A549 (cell line): ENCODE measurements at regions not wholly inside any gene's neighbourhood (a gene's known extent, or its start where the extent isn't known, plus 50 kb on each side); places are given as distances from the start of the nearest gene placed in this dataset.
"Not testable (repeated sequence)": the region's sequence is repeated elsewhere in the genome, so short reads cannot be mapped to it uniquely, and the experiment has no call there.

ENCODE experiments used
- ATAC-seq, 2 experiments: fragments of 200-7000 bp in 1 of 2; fragments of >200 bp in 1 of 2; cut with Nextera tagmentation in 1 of 2; cut with Tn5 transposase in 1 of 2; 3 replicates each; pipeline versions ENCODE4 v1.8.0 to v1.9.1; 2018 to 2020; ENCODE audit warnings: mild to moderate bottlenecking in 1 of 2, moderate library complexity in 1 of 2
- CTCF ChIA-PET: fragments of 300-600 bp; sonication (Branson Sonifier 250); formaldehyde crosslinking; extraction: SDS; loops from one replicate; lab custom pipeline; 2021; ENCODE audit warnings: antibody characterized with exemption, inconsistent platforms; lab: Yijun Ruan, JAX
- POLR2A ChIA-PET: fragments of 350-600 bp; formaldehyde crosslinking; extraction: SDS; loops from one replicate; lab custom pipeline; 2021; ENCODE audit warnings: antibody characterized with exemption, inconsistent platforms; lab: Yijun Ruan, JAX
- DNase-seq, 2 experiments: peaks; one replicate each; pipeline versions ENCODE4 v3.0.0 to v3.0.0-alpha.2; 2011 to 2016; ENCODE audit warnings: low read depth in 1 of 2, low spot score in 1 of 2
- FAIRE-seq: peaks from 2 replicates; lab custom pipeline; 2011; peaks lifted over from hg19 to GRCh38; lab: Jason Lieb, UNC
- H3K27ac ChIP-seq, 2 experiments: fragments of >200 bp; sonication (Bioruptor Twin); formaldehyde crosslinking; 3 replicates each; pipeline ENCODE4 v1.5.1; 2016 to 2017
- H3K4me1 ChIP-seq: fragments of >200 bp; sonication (Bioruptor Twin); formaldehyde crosslinking; 3 replicates; pipeline ENCODE4 v1.6.1; 2016
- H3K4me2 ChIP-seq: fragments of >200 bp; sonication (Bioruptor Twin); formaldehyde crosslinking; 3 replicates; pipeline ENCODE4 v1.6.1; 2016
- H3K4me3 ChIP-seq: fragments of >200 bp; sonication (Bioruptor Twin); formaldehyde crosslinking; 3 replicates; pipeline ENCODE4 v1.5.1; 2016
- H3K9me3 ChIP-seq: fragments of >200 bp; sonication (Bioruptor Twin); formaldehyde crosslinking; 3 replicates; pipeline ENCODE4 v1.6.1; 2016
- CBX2 ChIP-seq: fragments of 200-600 bp; sonication (generic); IDR thresholded peaks from 2 replicates; pipeline ENCODE4 v1.6.1; 2016; ENCODE audit warnings: low read depth, mild to moderate bottlenecking, borderline replicate concordance
- CBX8 ChIP-seq: fragments of 200-600 bp; sonication (generic); IDR thresholded peaks from 2 replicates; pipeline ENCODE4 v1.6.1; 2016
- CHD2 ChIP-seq: fragments of 150-350 bp; IDR thresholded peaks from 2 replicates; pipeline ENCODE4 v1.6.1; 2014; ENCODE audit warnings: low read length; ENCODE audit not compliant: partially characterized antibody
- EHMT2 ChIP-seq: fragments of 200-600 bp; sonication (generic); IDR thresholded peaks from 2 replicates; pipeline ENCODE4 v1.6.1; 2016; ENCODE audit warnings: antibody characterized with exemption, low read depth, mild to moderate bottlenecking, moderate library complexity
- FOSB ChIP-seq: fragments of 250-450 bp; sonication (Bioruptor Pico); IDR thresholded peaks from 2 replicates; pipeline ENCODE4 v1.5.0; 2020; ENCODE audit warnings: mild to moderate bottlenecking, moderate library complexity
- FOSL2 ChIP-seq, 2 experiments: fragments of 450-650 bp in 1 of 2; fragments of >200 bp in 1 of 2; sonication (Bioruptor Twin) in 1 of 2; formaldehyde crosslinking; IDR thresholded peaks; 2 replicates each; pipeline versions ENCODE4 v1.5.0 to v1.6.1; 2016 to 2020; ENCODE audit warnings: mild to moderate bottlenecking in 1 of 2, moderate library complexity in 1 of 2
- FOXS1 ChIP-seq: fragments of 250-450 bp; sonication (Bioruptor Pico); IDR thresholded peaks from 2 replicates; pipeline ENCODE4 v1.5.0; 2020; ENCODE audit warnings: mild to moderate bottlenecking, moderate library complexity
- HEYL ChIP-seq: fragments of 250-450 bp; sonication (Bioruptor Pico); IDR thresholded peaks from 2 replicates; pipeline ENCODE4 v1.8.0; 2021; ENCODE audit warnings: mild to moderate bottlenecking, moderate library complexity
- HOXB13 ChIP-seq: fragments of 250-450 bp; sonication (Bioruptor Pico); IDR thresholded peaks from 2 replicates; pipeline ENCODE4 v1.5.0; 2020; ENCODE audit warnings: low read depth, mild to moderate bottlenecking, moderate library complexity
- HOXB5 ChIP-seq: fragments of 250-450 bp; sonication (Bioruptor Pico); IDR thresholded peaks from 2 replicates; pipeline ENCODE4 v1.5.0; 2020; ENCODE audit warnings: mild to moderate bottlenecking, moderate library complexity
- JUN ChIP-seq, 2 experiments: fragments of >200 bp; sonication (Bioruptor Twin); formaldehyde crosslinking; IDR thresholded peaks; 2 replicates in 1 of 2; 3 replicates in 1 of 2; pipeline ENCODE4 v1.6.1; 2016 to 2017
- KDM1A ChIP-seq: fragments of 200-600 bp; sonication (generic); IDR thresholded peaks from 2 replicates; pipeline ENCODE4 v1.6.1; 2016; ENCODE audit warnings: low read depth, mild to moderate bottlenecking
- RCOR1 ChIP-seq: fragments of 150-350 bp; IDR thresholded peaks from 2 replicates; pipeline ENCODE4 v1.6.1; 2014; ENCODE audit warnings: antibody characterized with exemption, low read length, low read depth
- SMC3 ChIP-seq: fragments of >200 bp; sonication (Bioruptor Twin); formaldehyde crosslinking; IDR thresholded peaks from 3 replicates; pipeline ENCODE4 v1.6.1; 2018; ENCODE audit warnings: inconsistent platforms
- SREBF2 ChIP-seq: fragments of 450-650 bp; IDR thresholded peaks from 2 replicates; pipeline ENCODE4 v1.6.1; 2014; ENCODE audit warnings: mild to moderate bottlenecking, moderate library complexity
- TP53 ChIP-seq: fragments of 250-450 bp; sonication (Bioruptor Pico); IDR thresholded peaks from 2 replicates; pipeline ENCODE4 v1.5.0; 2021; ENCODE audit warnings: mild to moderate bottlenecking, moderate library complexity
- ZNF302 ChIP-seq: fragments of 250-450 bp; sonication (Bioruptor Pico); IDR thresholded peaks from 2 replicates; pipeline ENCODE4 v1.9.0; 2021; ENCODE audit warnings: inconsistent platforms, mild to moderate bottlenecking, moderate library complexity
- WGBS: methylation state at CpG from one replicate; pipeline ENCODE4 v1.1.6; 2017; ENCODE audit errors: missing lambda C conversion rate; 5-methylcytosine and 5-hydroxymethylcytosine counted together
- TF ChIP-seq, protein P1 (sequence below): fragments of >200 bp; sonication (Bioruptor Twin); formaldehyde crosslinking; IDR thresholded peaks from 3 replicates; pipeline ENCODE4 v1.5.1; 2016
- TF ChIP-seq, protein P2 (sequence below): fragments of 250-450 bp; sonication (Bioruptor Pico); IDR thresholded peaks from 2 replicates; pipeline ENCODE4 v1.5.0; 2020; ENCODE audit warnings: low read depth, mild to moderate bottlenecking, moderate library complexity

DNA sequence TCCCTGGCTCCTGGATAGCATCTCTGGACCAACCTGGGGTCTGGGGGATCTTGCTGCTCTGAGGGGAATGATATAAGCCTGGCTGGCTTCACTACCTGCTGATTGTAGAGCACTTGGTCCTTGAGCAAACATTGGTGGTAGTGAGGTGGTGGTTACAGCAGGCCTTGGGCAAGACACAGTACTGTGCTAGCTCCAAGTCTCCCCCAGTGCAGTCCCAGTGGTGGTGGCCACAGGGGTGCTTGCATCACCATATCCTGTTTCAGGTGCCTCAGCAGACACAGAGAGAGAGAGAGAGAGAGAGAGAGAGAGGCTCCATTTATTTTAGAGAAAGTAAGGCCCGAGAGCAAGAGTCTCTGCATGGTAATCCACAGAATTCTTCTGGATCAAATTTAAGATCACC is 186.3 kb downstream of the MYRFL start (continued):
- TF ChIP-seq, protein P1, sequence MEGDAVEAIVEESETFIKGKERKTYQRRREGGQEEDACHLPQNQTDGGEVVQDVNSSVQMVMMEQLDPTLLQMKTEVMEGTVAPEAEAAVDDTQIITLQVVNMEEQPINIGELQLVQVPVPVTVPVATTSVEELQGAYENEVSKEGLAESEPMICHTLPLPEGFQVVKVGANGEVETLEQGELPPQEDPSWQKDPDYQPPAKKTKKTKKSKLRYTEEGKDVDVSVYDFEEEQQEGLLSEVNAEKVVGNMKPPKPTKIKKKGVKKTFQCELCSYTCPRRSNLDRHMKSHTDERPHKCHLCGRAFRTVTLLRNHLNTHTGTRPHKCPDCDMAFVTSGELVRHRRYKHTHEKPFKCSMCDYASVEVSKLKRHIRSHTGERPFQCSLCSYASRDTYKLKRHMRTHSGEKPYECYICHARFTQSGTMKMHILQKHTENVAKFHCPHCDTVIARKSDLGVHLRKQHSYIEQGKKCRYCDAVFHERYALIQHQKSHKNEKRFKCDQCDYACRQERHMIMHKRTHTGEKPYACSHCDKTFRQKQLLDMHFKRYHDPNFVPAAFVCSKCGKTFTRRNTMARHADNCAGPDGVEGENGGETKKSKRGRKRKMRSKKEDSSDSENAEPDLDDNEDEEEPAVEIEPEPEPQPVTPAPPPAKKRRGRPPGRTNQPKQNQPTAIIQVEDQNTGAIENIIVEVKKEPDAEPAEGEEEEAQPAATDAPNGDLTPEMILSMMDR, result no peak
- TF ChIP-seq HOXB5 (CRISPR knock-in tag) (no peak), CHD2 (no peak), SREBF2 (no peak), CBX8 (no peak)
- TF ChIP-seq, all 56 proteins: peak for 0

DNA sequence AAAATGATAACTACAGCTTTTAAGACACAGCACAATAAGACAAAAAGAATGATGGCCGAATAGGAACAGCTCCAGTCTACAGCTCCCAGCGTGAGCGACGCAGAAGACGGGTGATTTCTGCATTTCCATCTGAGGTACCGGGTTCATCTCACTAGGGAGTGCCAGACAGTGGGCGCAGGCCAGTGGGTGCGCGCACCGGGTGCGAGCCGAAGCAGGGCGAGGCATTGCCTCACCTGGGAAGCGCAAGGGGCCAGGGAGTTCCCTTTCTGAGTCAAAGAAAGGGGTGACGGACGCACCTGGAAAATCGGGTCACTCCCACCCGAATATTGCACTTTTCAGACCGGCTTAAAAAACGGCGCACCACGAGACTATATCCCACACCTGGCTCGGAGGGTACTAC is 188.0 kb downstream of the MYRFL start:
- 9% methylated on average over 13 of the region's 23 CpGs for WGBS
- H3K4me3 ChIP-seq, result peak overlapping the region; percentile 49
- not testable (repeated sequence) for FAIRE-seq, H3K4me1 ChIP-seq, H3K9me3 ChIP-seq, DNase-seq
- ATAC-seq, result peak in 1 of 2 experiments; percentile 40; a peak in 1 of 6 replicates
- POLR2A ChIA-PET, result interaction anchor here (1.1 kb wide), 1 partner anchor 10 kb away, joined by 3 read pairs; no protein-coding TSS in a partner anchor
- peak overlapping the region; percentile 65 for H3K4me2 ChIP-seq
- peak overlapping the region in 1 of 2 experiments; percentile 38; a peak in 1 of 6 replicates for H3K27ac ChIP-seq
- CTCF ChIA-PET, result interaction anchor here (1.7 kb wide), 1 partner anchor 12 kb away, joined by 4 read pairs; no protein-coding TSS in a partner anchor

DNA sequence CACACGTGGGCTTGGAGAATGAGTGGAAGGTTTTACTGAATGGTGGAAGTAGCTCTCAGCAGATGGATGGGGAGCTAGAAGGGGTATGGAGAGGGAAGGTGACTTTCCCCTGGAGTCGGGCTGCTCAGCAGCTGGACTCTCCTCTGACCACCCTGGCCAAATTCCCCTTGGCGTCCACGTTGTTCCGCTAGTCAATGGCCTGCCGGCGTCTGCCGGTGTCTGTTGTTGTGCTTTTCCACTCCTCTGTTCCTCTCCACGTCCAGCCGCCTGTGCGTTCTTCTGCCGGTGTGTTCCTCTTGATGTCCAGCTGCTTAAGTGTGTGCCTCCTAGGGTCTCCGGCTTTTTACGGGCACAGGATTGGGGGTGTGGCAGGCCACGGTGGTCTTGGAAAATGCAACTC is 203.5 kb downstream of the MYRFL start:
- Histone ChIP-seq H3K4me1 (no peaks in the 10 kb centered on the region), H3K9me3 (no peaks in the 10 kb centered on the region), H3K27ac (no peak overlapping the region), H3K4me2 (no peak overlapping the region), H3K4me3 (no peak overlapping the region)
- FAIRE-seq (no peak), ATAC-seq (no peak), DNase-seq (no peak)
- POLR2A ChIA-PET, result interaction anchor here (0.6 kb wide), 1 partner anchor 52 kb away, joined by 4 read pairs; no protein-coding TSS in a partner anchor
- 69% methylated on average over 15 of the region's 15 CpGs for WGBS
- TF ChIP-seq CBX2 (no peak), FOSB (CRISPR knock-in tag) (no peak), CHD2 (no peak), HOXB13 (CRISPR knock-in tag) (no peak), HEYL (CRISPR knock-in tag) (no peak), ZNF302 (CRISPR knock-in tag) (no peak), FOXS1 (CRISPR knock-in tag) (no peak), SREBF2 (no peak), SMC3 (no peak), FOSL2 (IDR thresholded peaks at IDR 0.05) (no peak), FOSL2 (CRISPR knock-in tag; IDR thresholded peaks at IDR 0.05) (no peak), EHMT2 (no peak), RCOR1 (no peak), KDM1A (no peak), JUN (IDR thresholded peaks at IDR 0.05) (no peak), TP53 (CRISPR knock-in tag) (no peak), HOXB5 (CRISPR knock-in tag) (no peak)
- TF ChIP-seq, protein P2, sequence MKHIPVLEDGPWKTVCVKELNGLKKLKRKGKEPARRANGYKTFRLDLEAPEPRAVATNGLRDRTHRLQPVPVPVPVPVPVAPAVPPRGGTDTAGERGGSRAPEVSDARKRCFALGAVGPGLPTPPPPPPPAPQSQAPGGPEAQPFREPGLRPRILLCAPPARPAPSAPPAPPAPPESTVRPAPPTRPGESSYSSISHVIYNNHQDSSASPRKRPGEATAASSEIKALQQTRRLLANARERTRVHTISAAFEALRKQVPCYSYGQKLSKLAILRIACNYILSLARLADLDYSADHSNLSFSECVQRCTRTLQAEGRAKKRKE (CRISPR knock-in tag), result no peak
- TF ChIP-seq, protein P1, result no peak
- CTCF ChIA-PET, result no interaction called here
